ENCODE measurements at regions not wholly inside any gene's neighbourhood (a gene's known extent, or its start where the extent isn't known, plus 50 kb on each side); places are given as distances from the start of the nearest gene placed in this dataset.

DNA sequence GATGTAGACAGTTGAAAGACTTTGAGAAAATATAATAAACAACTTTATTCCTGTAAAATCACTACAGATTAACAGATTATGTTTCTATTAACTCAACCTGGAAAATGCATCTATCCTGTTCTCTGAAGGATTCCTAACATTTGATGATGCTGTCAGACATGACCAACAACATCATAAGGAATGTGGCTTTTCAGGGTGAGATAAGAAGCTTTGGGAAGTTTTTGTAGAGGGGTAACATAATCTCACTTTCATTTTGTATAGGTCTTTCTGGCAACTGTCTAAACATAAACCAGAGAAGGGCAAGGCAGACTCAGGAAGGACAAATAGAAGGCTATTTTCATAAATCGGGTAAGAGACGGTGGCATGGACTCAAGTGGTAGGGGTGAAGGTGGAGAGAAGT lies 112.2 kb downstream of the TES start:
- no peak for TF ChIP-seq CTCF (optimal IDR thresholded peaks at IDR 0.05 in 1 of 3, IDR thresholded peaks at IDR 0.05 in 1 of 3, conservative IDR thresholded peaks at IDR 0.05 in 1 of 3; ENCODE audit: extremely low read depth in 1 of 3, insufficient read depth in 2 of 3, low read length in 3 of 3)
- no peak for TF ChIP-seq EZH2 (IDR thresholded peaks at IDR 0.05; ENCODE audit: low read length)
